GM12873 (cell line): ENCODE measurements at regions not wholly inside any gene's neighbourhood (a gene's known extent, or its start where the extent isn't known, plus 50 kb on each side); places are given as distances from the start of the nearest gene placed in this dataset.

Source experiments
- TF ChIP-seq, protein P1 (sequence below): IDR thresholded peaks from 2 replicates; pipeline ENCODE4 v1.5.1; 2012; ENCODE audit warnings: low read depth, mild to moderate bottlenecking, moderate library complexity, low read length, control low read depth; ENCODE audit not compliant: insufficient read depth; ENCODE audit errors: missing control alignments

DNA sequence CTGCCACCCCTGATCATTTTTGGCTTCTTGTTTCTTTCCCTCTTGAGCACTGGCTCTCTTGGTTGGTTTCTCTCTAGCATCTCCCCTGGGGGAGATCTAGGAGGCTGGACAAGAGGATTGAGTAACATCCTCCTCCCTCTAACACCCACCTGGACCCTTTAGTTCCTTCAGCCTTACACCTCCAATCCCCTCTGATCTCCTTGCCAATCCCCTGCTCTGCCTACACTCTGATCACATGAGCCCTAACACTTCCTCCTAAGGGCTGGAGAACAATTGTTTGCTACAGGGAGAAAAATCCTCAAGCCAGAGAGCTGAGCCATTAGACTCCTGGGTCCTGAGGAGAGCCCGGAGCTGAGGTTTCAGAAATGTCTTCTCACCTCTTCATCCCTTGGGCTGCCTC, 65.9 kb upstream of the ADGRL1 start:
- TF ChIP-seq, protein P1, sequence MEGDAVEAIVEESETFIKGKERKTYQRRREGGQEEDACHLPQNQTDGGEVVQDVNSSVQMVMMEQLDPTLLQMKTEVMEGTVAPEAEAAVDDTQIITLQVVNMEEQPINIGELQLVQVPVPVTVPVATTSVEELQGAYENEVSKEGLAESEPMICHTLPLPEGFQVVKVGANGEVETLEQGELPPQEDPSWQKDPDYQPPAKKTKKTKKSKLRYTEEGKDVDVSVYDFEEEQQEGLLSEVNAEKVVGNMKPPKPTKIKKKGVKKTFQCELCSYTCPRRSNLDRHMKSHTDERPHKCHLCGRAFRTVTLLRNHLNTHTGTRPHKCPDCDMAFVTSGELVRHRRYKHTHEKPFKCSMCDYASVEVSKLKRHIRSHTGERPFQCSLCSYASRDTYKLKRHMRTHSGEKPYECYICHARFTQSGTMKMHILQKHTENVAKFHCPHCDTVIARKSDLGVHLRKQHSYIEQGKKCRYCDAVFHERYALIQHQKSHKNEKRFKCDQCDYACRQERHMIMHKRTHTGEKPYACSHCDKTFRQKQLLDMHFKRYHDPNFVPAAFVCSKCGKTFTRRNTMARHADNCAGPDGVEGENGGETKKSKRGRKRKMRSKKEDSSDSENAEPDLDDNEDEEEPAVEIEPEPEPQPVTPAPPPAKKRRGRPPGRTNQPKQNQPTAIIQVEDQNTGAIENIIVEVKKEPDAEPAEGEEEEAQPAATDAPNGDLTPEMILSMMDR, result no peak

DNA sequence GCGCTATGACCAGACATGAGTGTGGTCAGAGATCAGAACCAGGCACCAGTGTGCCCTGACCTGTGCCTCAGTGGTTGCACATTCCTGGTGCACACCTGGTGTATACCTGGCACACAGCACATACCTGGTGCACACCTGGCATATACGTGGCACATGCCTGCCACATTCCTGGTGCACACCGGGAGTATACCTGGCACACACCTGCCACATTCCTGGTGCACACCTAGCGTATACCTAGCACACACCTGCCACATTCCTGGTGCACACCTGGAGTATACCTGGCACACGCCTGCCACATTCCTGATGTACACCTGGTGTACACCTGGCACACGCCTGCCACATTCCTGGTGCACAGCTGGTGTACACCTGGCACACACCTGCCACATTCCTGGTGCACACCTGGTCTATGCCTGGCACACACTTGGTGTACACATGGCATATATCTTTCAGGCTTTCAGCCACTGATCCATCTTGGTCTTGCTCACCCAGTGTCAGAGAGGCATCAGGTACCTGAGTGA, 61.3 kb upstream of the ADGRL1 start:
- TF ChIP-seq, protein P1, result no peak

DNA sequence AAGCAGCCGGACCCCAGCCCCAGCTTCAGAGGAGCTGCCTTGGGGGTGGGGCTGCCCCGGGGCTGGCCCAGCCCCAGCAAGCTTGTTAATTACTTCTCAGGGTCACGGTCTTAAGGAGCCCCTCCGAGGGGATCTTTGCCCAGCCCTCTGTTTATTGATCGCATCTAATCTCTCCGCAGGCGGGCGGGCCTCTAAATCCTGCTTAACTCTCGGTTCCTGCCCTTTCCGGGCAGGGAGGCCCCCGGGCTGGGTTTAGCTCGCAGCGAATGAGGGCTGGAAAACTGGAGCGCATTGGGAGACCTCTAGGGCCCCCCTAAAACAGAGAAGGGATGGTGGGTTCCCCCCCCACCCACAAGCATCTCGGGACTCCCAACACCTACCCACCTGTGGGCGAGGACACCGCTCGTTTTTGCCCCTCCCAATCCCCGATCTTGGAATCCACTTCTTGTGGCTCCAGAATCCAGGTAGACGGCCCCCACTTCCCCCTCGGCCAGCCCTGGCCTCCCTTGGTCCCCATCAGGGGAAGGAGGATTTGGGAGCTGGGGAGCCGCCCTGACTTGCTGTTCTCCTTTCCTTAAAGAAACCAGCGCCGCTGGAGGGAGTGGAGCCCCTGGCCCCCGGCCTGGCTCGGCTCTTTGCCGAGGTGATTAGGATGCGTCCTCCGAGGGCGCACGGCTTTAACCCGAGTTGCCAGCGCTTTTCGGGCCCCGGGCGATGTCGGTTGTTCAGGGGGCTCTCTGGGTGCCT, 59.5 kb upstream of the ADGRL1 start:
- TF ChIP-seq, protein P1, result no peak
